GM12878 (cell line): ENCODE measurements at regions not wholly inside any gene's neighbourhood (a gene's known extent, or its start where the extent isn't known, plus 50 kb on each side); places are given as distances from the start of the nearest gene placed in this dataset.
"Not testable (repeated sequence)": the region's sequence is repeated elsewhere in the genome, so short reads cannot be mapped to it uniquely, and the experiment has no call there.

Experiments used
- BRCA1 ChIP-seq: IDR thresholded peaks from 2 replicates; pipeline ENCODE4 v1.6.1; 2011; ENCODE audit warnings: low read depth, low read length, improper control_type of control experiment
- CEBPB ChIP-seq, 2 experiments: fragments of 150-350 bp in 1 of 2; IDR thresholded peaks; 2 replicates each; pipeline ENCODE4 v1.6.1; 2012 to 2014; ENCODE audit warnings: low read depth in 2 of 2, low read length in 2 of 2, borderline replicate concordance in 1 of 2, inconsistent platforms in 1 of 2
- CEBPZ ChIP-seq: fragments of 150-350 bp; IDR thresholded peaks from 2 replicates; pipeline ENCODE4 v1.6.1; 2016; ENCODE audit warnings: low read depth, low read length
- CHD2 ChIP-seq: IDR thresholded peaks from 2 replicates; pipeline ENCODE4 v1.6.1; 2011; ENCODE audit warnings: low read depth, low read length, improper control_type of control experiment, borderline replicate concordance
- CTCF ChIP-seq, 3 experiments: IDR thresholded peaks in 2 of 3; conservative IDR thresholded peaks in 1 of 3; 2 replicates each; pipeline ENCODE4 v1.5.1; 2011; ENCODE audit warnings: low read depth in 3 of 3, low read length in 3 of 3, mild to moderate bottlenecking in 3 of 3, control low read depth in 2 of 3, moderate library complexity in 2 of 3, inconsistent platforms in 1 of 3, mixed read lengths in 1 of 3; ENCODE audit not compliant: control insufficient read depth in 2 of 3, insufficient read depth in 1 of 3; ENCODE audit errors: extremely low read depth in 1 of 3
- NFXL1 ChIP-seq: fragments of 450-650 bp; IDR thresholded peaks from 2 replicates; pipeline ENCODE4 v1.6.1; 2017; ENCODE audit warnings: antibody characterized with exemption, mild to moderate bottlenecking, borderline replicate concordance
- NFYB ChIP-seq: IDR thresholded peaks from 2 replicates; pipeline ENCODE4 v1.6.1; 2011; ENCODE audit warnings: low read depth, mild to moderate bottlenecking, low read length, improper control_type of control experiment, moderate library complexity; ENCODE audit not compliant: insufficient read depth
- RBBP5 ChIP-seq: fragments of 200-600 bp; sonication (generic); conservative IDR thresholded peaks from 2 replicates; pipeline ENCODE4 v1.6.1; 2016
- SMC3 ChIP-seq: IDR thresholded peaks from 2 replicates; pipeline ENCODE4 v1.6.1; 2011; ENCODE audit warnings: low read length, improper control_type of control experiment, borderline replicate concordance
- SUZ12 ChIP-seq: fragments of 200-600 bp; sonication (generic); IDR thresholded peaks from one replicate; pipeline ENCODE4 v1.6.1; 2018; ENCODE audit warnings: antibody characterized with exemption, mild to moderate bottlenecking; ENCODE audit not compliant: unreplicated experiment
- YY1 ChIP-seq: IDR thresholded peaks from 2 replicates; pipeline ENCODE4 v1.6.1; 2011; ENCODE audit warnings: low read depth, mild to moderate bottlenecking, low read length
- ZBTB33 ChIP-seq: fragments of 450-650 bp; IDR thresholded peaks from 2 replicates; pipeline ENCODE4 v1.6.1; 2017; ENCODE audit warnings: mild to moderate bottlenecking

- not testable (repeated sequence) for TF ChIP-seq NFXL1; ZBTB33; CEBPB (IDR thresholded peaks at IDR 0.05; ENCODE audit: borderline replicate concordance in 1 of 2, low read depth in 2 of 2, low read length in 2 of 2); NFYB; YY1; CTCF (IDR thresholded peaks at IDR 0.05 in 2 of 3, conservative IDR thresholded peaks at IDR 0.05 in 1 of 3; ENCODE audit: control insufficient read depth in 2 of 3, extremely low read depth in 1 of 3, insufficient read depth in 1 of 3, low read depth in 3 of 3, low read length in 3 of 3); RBBP5; SUZ12; BRCA1; SMC3; CHD2; CEBPZ
Observed at GRCh38 chr10:77718312-77718711, 80.7 kb upstream of the KCNMA1 start.
